H1 (cell line): ENCODE measurements at regions not wholly inside any gene's neighbourhood (a gene's known extent, or its start where the extent isn't known, plus 50 kb on each side); places are given as distances from the start of the nearest gene placed in this dataset.

Source experiments
- CTCF ChIA-PET: fragments of 300-600 bp; sonication (Branson Sonifier 250); formaldehyde crosslinking; loops from one replicate; lab custom pipeline; 2021; ENCODE audit not compliant: partially characterized antibody; lab: Charles Lee
- POLR2A ChIA-PET: fragments of 300-600 bp; sonication (Branson Sonifier 250); formaldehyde crosslinking; loops from one replicate; lab custom pipeline; 2021; ENCODE audit warnings: inconsistent platforms; ENCODE audit not compliant: partially characterized antibody; lab: Charles Lee
- DNase-seq, 2 experiments: peaks; one replicate each; pipeline versions ENCODE4 v3.0.0 to v3.0.0-alpha.2; 2010 to 2022; ENCODE audit warnings: low spot score in 2 of 2, low read depth in 1 of 2, mixed read lengths in 1 of 2
- FAIRE-seq: peaks from 2 replicates; lab custom pipeline; 2011; peaks lifted over from hg19 to GRCh38; lab: Jason Lieb, UNC
- H2AFZ ChIP-seq: 2 replicates; pipeline ENCODE4 v1.8.1; 2012; ENCODE audit warnings: low read length, inconsistent platforms
- H2AK5ac ChIP-seq: 2 replicates; pipeline ENCODE4 v1.6.1; 2013; ENCODE audit warnings: low read depth, low read length
- H2BK120ac ChIP-seq: replicated peaks from 2 replicates; pipeline ENCODE3; 2013; ENCODE audit warnings: low read depth, low read length, inconsistent platforms
- H2BK12ac ChIP-seq: 2 replicates; pipeline ENCODE4 v1.6.1; 2013; ENCODE audit warnings: low read depth, low read length
- H2BK15ac ChIP-seq: 2 replicates; pipeline ENCODE4 v1.6.1; 2013; ENCODE audit warnings: low read length
- H2BK20ac ChIP-seq: 2 replicates; pipeline ENCODE4 v1.6.1; 2013; ENCODE audit warnings: low read length
- H2BK5ac ChIP-seq: 2 replicates; pipeline ENCODE4 v1.6.1; 2013; ENCODE audit warnings: low read depth, low read length
- H3K14ac ChIP-seq: 2 replicates; pipeline ENCODE4 v1.6.1; 2013; ENCODE audit warnings: inconsistent platforms; ENCODE audit not compliant: insufficient read length
- H3K18ac ChIP-seq: 2 replicates; pipeline ENCODE4 v1.6.1; 2013; ENCODE audit warnings: low read length; ENCODE audit errors: extremely low read depth
- H3K23ac ChIP-seq: 2 replicates; pipeline ENCODE4 v1.6.1; 2013; ENCODE audit warnings: inconsistent platforms; ENCODE audit not compliant: insufficient read length
- H3K23me2 ChIP-seq: 2 replicates; pipeline ENCODE4 v1.6.1; 2013; ENCODE audit warnings: low read depth, low read length
- H3K27ac ChIP-seq: 2 replicates; pipeline ENCODE4 v1.6.1; 2011; ENCODE audit warnings: low read depth, low read length, inconsistent platforms
- H3K27me3 ChIP-seq, 4 experiments: replicated peaks in 1 of 4; 1 replicate in 1 of 4; 2 replicates in 3 of 4; pipeline versions ENCODE4 v1.6.1 to v1.8.1; 2011 to 2013; ENCODE audit warnings: low read length in 3 of 4, mild to moderate bottlenecking in 3 of 4, inconsistent platforms in 2 of 4, mixed read lengths in 2 of 4, moderate library complexity in 1 of 4; ENCODE audit not compliant: control insufficient read depth in 3 of 4, insufficient read depth in 3 of 4; ENCODE audit errors: extremely low read depth in 1 of 4
- H3K36me3 ChIP-seq, 4 experiments: 2 replicates each; pipeline versions ENCODE4 v1.6.1 to v1.8.1; 2011 to 2013; ENCODE audit warnings: mild to moderate bottlenecking in 4 of 4, low read length in 3 of 4, moderate library complexity in 2 of 4, control low read depth in 1 of 4, inconsistent platforms in 1 of 4; ENCODE audit not compliant: insufficient read depth in 4 of 4, control insufficient read depth in 2 of 4
- H3K4ac ChIP-seq: replicated peaks from 2 replicates; pipeline ENCODE3; 2013; ENCODE audit warnings: low read length, low read depth, mixed read lengths, inconsistent platforms; ENCODE audit not compliant: insufficient read length
- H3K4me1 ChIP-seq, 4 experiments: replicated peaks in 1 of 4; 1 replicate in 1 of 4; 2 replicates in 3 of 4; pipeline versions ENCODE4 v1.6.1 to v1.8.1; 2011 to 2013; ENCODE audit warnings: low read length in 3 of 4, inconsistent platforms in 2 of 4, mixed read lengths in 1 of 4; ENCODE audit not compliant: insufficient read depth in 4 of 4, control insufficient read depth in 3 of 4
- H3K4me2 ChIP-seq, 2 experiments: 2 replicates each; pipeline versions ENCODE4 v1.6.1 to v1.8.1; 2011 to 2013; ENCODE audit warnings: low read depth in 2 of 2, low read length in 2 of 2, control low read depth in 1 of 2, inconsistent platforms in 1 of 2, mild to moderate bottlenecking in 1 of 2; ENCODE audit not compliant: insufficient read depth in 1 of 2
- H3K4me3 ChIP-seq, 4 experiments: fragments of 200-600, 300-600 bp in 1 of 4; sonication (generic), shearing (Covaris generic), sonication (Bioruptor Twin) in 1 of 4; 2 replicates each; pipeline versions ENCODE4 v1.5.1 to v1.8.1; 2011 to 2016; ENCODE audit warnings: low read length in 4 of 4, low read depth in 3 of 4, control low read depth in 2 of 4, inconsistent platforms in 2 of 4, mild to moderate bottlenecking in 2 of 4, mixed read lengths in 1 of 4, moderate library complexity in 1 of 4; ENCODE audit not compliant: insufficient read depth in 2 of 4; ENCODE audit errors: extremely low read depth in 1 of 4
- H3K56ac ChIP-seq: replicated peaks from 2 replicates; pipeline ENCODE3; 2013; ENCODE audit warnings: low read depth, mild to moderate bottlenecking, mixed read lengths, low read length, inconsistent platforms; ENCODE audit not compliant: insufficient read length
- H3K79me1 ChIP-seq: 2 replicates; pipeline ENCODE4 v1.6.1; 2013; ENCODE audit warnings: low read depth, low read length, control low read depth
- H3K79me2 ChIP-seq, 2 experiments: 2 replicates each; pipeline versions ENCODE4 v1.6.1 to v1.8.1; 2012 to 2013; ENCODE audit warnings: low read length in 2 of 2, mild to moderate bottlenecking in 2 of 2, inconsistent platforms in 1 of 2; ENCODE audit not compliant: insufficient read depth in 2 of 2, control insufficient read depth in 1 of 2
- H3K9ac ChIP-seq, 4 experiments: replicated peaks in 1 of 4; 1 replicate in 1 of 4; 2 replicates in 3 of 4; pipeline versions ENCODE4 v1.6.1 to v1.8.1; 2011 to 2013; ENCODE audit warnings: low read depth in 3 of 4, low read length in 3 of 4, control low read depth in 2 of 4, mild to moderate bottlenecking in 2 of 4, moderate library complexity in 2 of 4, inconsistent platforms in 1 of 4; ENCODE audit errors: extremely low read depth in 1 of 4
- H3K9me3 ChIP-seq, 2 experiments: 2 replicates each; pipeline versions ENCODE4 v1.6.1 to v1.8.1; 2012 to 2013; ENCODE audit warnings: mild to moderate bottlenecking in 2 of 2, moderate library complexity in 2 of 2, control low read depth in 1 of 2, inconsistent platforms in 1 of 2, low read depth in 1 of 2, low read length in 1 of 2, mixed read lengths in 1 of 2; ENCODE audit not compliant: insufficient read depth in 2 of 2
- H4K20me1 ChIP-seq, 2 experiments: replicated peaks in 1 of 2; 2 replicates each; pipeline versions ENCODE3 to v1.8.1; 2011 to 2013; ENCODE audit warnings: inconsistent platforms in 2 of 2, low read length in 2 of 2, mild to moderate bottlenecking in 1 of 2; ENCODE audit not compliant: insufficient read depth in 2 of 2, control insufficient read depth in 1 of 2
- H4K5ac ChIP-seq: 2 replicates; pipeline ENCODE4 v1.6.1; 2013; ENCODE audit warnings: low read length, low read depth, mixed read lengths, inconsistent platforms; ENCODE audit not compliant: insufficient read length
- H4K8ac ChIP-seq: 2 replicates; pipeline ENCODE4 v1.8.0; 2013; ENCODE audit warnings: mild to moderate bottlenecking, moderate library complexity, low read length, inconsistent platforms; ENCODE audit not compliant: insufficient read depth; ENCODE audit errors: extremely low read depth
- H4K91ac ChIP-seq: replicated peaks from 2 replicates; pipeline ENCODE3; 2013; ENCODE audit warnings: low read length, mixed read lengths, inconsistent platforms; ENCODE audit not compliant: insufficient read length
- BACH1 ChIP-seq: IDR thresholded peaks from 2 replicates; pipeline ENCODE4 v1.6.1; 2012; ENCODE audit warnings: low read length, improper control_type of control experiment
- EP300 ChIP-seq, 2 experiments: IDR thresholded peaks; 1 replicate in 1 of 2; 2 replicates in 1 of 2; pipeline ENCODE4 v1.6.1; 2011 to 2012; ENCODE audit warnings: low read depth in 2 of 2, low read length in 2 of 2, mild to moderate bottlenecking in 2 of 2, borderline replicate concordance in 1 of 2, inconsistent platforms in 1 of 2, moderate library complexity in 1 of 2
- KDM5A ChIP-seq: fragments of 200-600 bp; IDR thresholded peaks from 2 replicates; pipeline ENCODE4 v1.7.1; 2012; ENCODE audit warnings: mild to moderate bottlenecking, low read length, inconsistent platforms, mixed read lengths
- MAX ChIP-seq: IDR thresholded peaks from 2 replicates; pipeline ENCODE4 v1.6.1; 2012; ENCODE audit warnings: inconsistent platforms
- NANOG ChIP-seq: IDR thresholded peaks from 2 replicates; pipeline ENCODE4 v1.6.1; 2011; ENCODE audit warnings: low read length, low read depth, mild to moderate bottlenecking, inconsistent platforms; ENCODE audit not compliant: insufficient read depth, poor library complexity, severe bottlenecking
- NRF1 ChIP-seq: IDR thresholded peaks from 2 replicates; pipeline ENCODE4 v1.6.1; 2011; ENCODE audit warnings: mild to moderate bottlenecking, low read depth, low read length, improper control_type of control experiment
- POLR2AphosphoS5 ChIP-seq: IDR thresholded peaks from 2 replicates; pipeline ENCODE4 v1.6.1; 2011; ENCODE audit warnings: low read depth, low read length
- TAF1 ChIP-seq: IDR thresholded peaks from 2 replicates; pipeline ENCODE4 v1.6.1; 2011; ENCODE audit warnings: mild to moderate bottlenecking, low read depth, low read length
- TAF7 ChIP-seq: optimal IDR thresholded peaks from 2 replicates; pipeline ENCODE3; 2011; ENCODE audit warnings: low read depth, mild to moderate bottlenecking, inconsistent platforms, low read length, moderate library complexity, borderline replicate concordance
- USF2 ChIP-seq: IDR thresholded peaks from 2 replicates; pipeline ENCODE4 v1.6.1; 2011; ENCODE audit warnings: low read length, improper control_type of control experiment
- WGBS, 2 experiments: shearing (Covaris generic) in 1 of 2; methylation state at CpG; one replicate each; pipeline versions ENCODE4 v1.1.6 to v1.1.7; 2013 to 2015; ENCODE audit warnings: low lambda C conversion rate in 2 of 2, mixed read lengths in 2 of 2, inconsistent platforms in 1 of 2, low coverage in 1 of 2, missing lambda C conversion rate in 1 of 2; ENCODE audit not compliant: insufficient replicate concordance in 2 of 2, insufficient coverage in 1 of 2, insufficient read length in 1 of 2; ENCODE audit errors: extremely low coverage in 1 of 2, missing lambda C conversion rate in 1 of 2; 5-methylcytosine and 5-hydroxymethylcytosine counted together

GRCh38 chr18:53894675-53895442, 329.6 kb downstream of the MBD2 start:
- Histone ChIP-seq H3K27me3 (0 out of 7 replicates have a peak, but pooled peaks cover 0 to 2% (median 0%) of the 10 kb centered on the region in 4 experiments), H2AK5ac (no peak overlapping the region), H2BK20ac (no peak overlapping the region), H3K23ac (no peak overlapping the region), H3K23me2 (0 out of 2 replicates have a peak, but pooled peaks cover 2% of the 10 kb centered on the region), H2AFZ (no peak overlapping the region), H3K56ac (no peak overlapping the region), H2BK120ac (no peak overlapping the region), H3K36me3 (no peaks in the 10 kb centered on the region), H4K5ac (no peak overlapping the region), H4K20me1 (no peaks in the 10 kb centered on the region), H4K8ac (no peak overlapping the region), H2BK12ac (no peak overlapping the region), H3K79me2 (no peaks in the 10 kb centered on the region), H2BK5ac (no peak overlapping the region), H3K4me3 (no peak overlapping the region), H3K79me1 (no peaks in the 10 kb centered on the region), H3K9me3 (no peaks in the 10 kb centered on the region), H3K4ac (peak overlapping the region; percentile 23)
- no peak for DNase-seq
- CTCF ChIA-PET: interaction anchor here (1.0 to 1.7 kb wide), 2 partner anchors 14 to 233 kb away, joined by 3 to 4 read pairs; no protein-coding TSS in a partner anchor
- POLR2A ChIA-PET: no interaction called here
- 86% methylated on average over 5 of the region's 5 CpGs; no CpG with 5 or more reads in 1 of the 2 experiments for WGBS, 2 experiments
- no peak for TF ChIP-seq USF2
- no peak for TF ChIP-seq MAX
- TF ChIP-seq POLR2AphosphoS5: no peak
- TF ChIP-seq KDM5A: no peak
- no peak for TF ChIP-seq TAF1
- no peak for TF ChIP-seq TAF7
- TF ChIP-seq NANOG: no peak
- TF ChIP-seq BACH1: no peak
- no peak for TF ChIP-seq NRF1
- TF ChIP-seq EP300 (IDR thresholded peaks at IDR 0.05; ENCODE audit: borderline replicate concordance in 1 of 2, low read depth in 2 of 2, low read length in 2 of 2): no peak
- TF ChIP-seq, all 59 proteins: peak for 0
- no peak overlapping the region for H3K4me2 ChIP-seq
- H3K27ac ChIP-seq: no peak overlapping the region
- peaks cover 0 to 2% (median 0%) of the 10 kb centered on the region in 4 experiments; a peak in 1 of 7 replicates for H3K4me1 ChIP-seq
- H4K91ac ChIP-seq: no peak overlapping the region
- H3K18ac ChIP-seq: no peak overlapping the region
- FAIRE-seq: no peak
- no peak overlapping the region for H3K14ac ChIP-seq
- no peak overlapping the region for H3K9ac ChIP-seq
- no peak overlapping the region for H2BK15ac ChIP-seq
